Superior temporal gyrus (tissue), 1 donor: ENCODE measurements at regions not wholly inside any gene's neighbourhood (a gene's known extent, or its start where the extent isn't known, plus 50 kb on each side); places are given as distances from the start of the nearest gene placed in this dataset.
"Not testable (repeated sequence)": the region's sequence is repeated elsewhere in the genome, so short reads cannot be mapped to it uniquely, and the experiment has no call there.

Source experiments
- DNase-seq: peaks from one replicate; pipeline ENCODE4 v3.0.0-alpha.2; 2016; ENCODE audit errors: extremely low spot score

DNA sequence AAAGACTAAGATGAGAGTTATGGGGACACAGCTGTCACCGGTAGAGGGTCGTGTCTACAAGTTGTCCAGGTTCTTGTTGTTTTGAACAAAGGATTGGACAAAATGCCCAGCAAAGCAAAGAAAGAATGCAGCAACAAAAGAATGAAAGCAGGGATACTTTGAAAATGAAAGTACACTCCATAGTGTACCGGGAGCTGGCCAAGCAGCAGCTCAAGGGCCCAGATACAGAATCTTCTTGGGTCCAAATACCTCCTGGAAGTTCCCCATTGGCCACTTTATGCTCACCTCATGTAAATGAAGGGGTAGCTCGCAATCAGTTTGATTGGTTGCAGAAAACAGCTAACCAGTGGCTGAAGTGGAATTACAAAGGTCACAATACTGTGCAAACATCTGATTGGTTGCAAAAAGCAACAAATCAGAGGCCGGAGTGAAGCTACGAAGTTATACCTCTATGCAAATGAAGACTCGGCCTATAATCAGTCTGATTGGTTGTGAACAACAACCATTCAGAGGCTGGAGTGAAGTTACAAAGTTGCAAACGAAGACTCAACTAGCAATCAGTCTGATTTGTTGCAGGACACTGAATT, 474.9 kb upstream of the TMEFF2 start:
- no peak for DNase-seq

DNA sequence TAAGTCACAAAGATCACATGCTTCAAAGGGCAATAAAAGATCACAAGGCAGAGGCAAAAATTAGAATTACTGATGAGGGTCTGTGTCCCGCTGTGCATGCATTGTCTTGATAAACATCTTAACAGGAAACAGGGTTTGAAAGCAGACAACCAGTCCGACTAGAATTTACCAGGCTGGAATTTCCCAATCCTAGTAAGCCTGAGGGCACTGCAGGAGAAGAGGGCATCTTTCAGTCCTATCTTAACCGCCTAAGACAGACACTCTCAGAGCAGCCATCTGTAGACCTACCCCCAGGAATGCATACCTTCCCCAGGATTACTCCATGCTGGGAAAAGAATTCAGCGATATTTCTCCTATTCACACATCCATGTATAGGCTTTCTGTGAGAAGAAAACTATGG, 465.8 kb upstream of the TMEFF2 start:
- DNase-seq: not testable (repeated sequence)

DNA sequence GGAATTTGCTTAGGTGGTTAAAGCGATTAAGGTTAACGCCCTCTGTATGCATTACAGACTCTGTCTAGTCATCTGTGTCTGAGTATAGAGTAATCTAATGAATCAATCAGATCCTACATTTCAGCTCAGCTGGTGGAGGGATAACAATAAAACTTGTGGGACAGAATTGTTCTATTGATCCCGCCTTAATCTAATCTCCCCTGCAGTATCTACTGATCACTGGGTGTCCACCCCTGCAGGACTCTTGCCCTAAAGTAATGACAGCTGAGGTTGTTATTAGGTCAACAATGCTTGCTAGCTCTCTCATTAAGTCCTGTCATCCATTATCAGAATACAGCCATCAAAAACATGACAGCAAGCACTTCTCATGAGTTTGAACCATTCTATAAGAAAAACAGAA, 462.6 kb upstream of the TMEFF2 start:
- no peak for DNase-seq

DNA sequence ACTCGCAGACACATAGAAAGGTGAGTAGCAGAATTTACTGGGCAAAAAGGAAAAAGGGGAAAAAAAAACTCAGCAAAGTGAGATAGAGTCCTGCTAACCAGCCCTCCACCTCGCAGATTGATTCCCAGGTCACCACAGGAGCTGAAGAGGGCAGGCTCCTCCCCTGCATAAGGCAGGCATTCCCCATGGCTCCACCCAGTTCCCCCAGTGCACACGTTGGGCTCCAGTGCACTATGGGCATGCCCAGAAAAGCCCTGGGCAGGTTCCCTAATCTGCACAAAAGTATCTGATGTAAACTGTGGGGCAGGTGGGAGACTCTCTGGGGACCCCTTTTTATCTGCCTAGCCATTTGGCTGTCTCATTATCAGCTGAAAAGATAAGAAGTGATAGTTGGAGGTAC, 461.2 kb upstream of the TMEFF2 start:
- no peak for DNase-seq

DNA sequence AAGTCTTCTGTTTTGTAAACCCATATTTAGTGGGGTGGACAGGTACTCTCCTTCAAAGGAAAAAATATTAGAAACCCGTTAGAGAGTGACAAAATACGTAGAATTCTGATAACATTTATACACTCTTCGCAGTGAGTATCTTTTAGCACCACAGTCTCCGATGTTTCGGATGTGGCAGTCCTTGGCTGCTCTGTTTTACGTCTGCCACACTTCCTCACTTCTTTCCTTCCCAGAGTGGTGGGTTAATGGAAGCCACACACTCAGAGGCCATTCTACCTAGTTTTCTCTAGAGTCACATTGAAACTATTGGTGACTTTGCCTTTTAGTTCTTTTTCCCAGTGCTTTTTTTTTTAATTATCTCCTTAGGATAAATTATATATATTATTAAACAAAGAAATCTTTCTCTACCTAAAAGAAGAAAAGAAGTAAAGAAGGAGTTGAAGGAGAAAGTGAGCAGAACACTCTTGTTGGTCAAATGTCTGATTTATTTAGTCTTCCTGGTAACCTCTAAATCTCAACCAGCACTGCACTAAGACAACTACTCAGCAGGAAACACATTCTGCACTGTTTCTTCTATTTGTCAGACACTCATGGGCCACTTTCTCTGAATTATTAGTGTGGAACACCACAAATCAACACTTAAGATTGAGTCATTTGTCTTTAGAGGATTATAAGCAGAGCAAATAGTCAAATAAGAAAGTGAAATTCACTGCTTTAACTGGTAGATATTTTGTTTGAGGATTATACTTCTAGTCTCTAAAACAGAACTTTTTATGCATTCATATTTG, 451.3 kb upstream of the TMEFF2 start:
- no peak for DNase-seq

DNA sequence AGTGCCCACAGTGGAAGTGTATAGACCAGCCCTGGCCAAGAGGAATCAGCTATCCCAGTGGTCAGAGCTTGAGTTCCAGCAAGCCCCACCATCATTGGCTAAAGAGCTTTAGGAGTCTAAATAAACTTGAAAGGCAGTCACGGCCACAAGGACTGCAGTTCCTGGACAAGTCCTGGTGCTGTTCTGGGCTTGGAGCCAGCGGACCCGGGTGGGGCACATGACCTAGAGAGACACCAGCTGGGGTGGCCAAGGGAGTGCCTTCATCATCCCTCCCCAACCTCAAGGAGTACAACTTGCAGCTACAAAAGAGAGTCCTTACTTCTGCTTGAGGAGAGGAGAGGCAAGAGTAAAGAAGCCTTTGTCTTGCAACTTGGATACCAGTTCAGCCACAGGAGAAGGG, 439.8 kb upstream of the TMEFF2 start:
- DNase-seq: no peak

DNA sequence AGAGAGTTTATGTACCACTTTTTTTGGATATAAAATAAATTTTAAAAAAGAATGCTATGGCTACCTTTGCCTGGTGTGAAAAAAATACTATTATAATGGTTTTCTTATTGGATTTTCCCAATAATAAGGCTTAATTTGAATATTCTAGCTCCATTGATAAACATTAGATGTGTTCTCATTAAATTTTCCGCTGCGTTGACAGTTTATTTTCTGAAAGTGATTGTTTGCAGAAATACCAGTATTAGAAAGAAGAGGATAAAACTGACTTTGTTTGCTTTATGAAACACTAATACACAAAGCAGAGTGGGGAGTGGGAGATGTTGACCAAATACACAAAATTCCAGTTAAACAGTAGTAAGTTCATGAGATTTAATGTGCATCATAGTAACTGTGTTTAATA, 433.3 kb upstream of the TMEFF2 start:
- DNase-seq: no peak

DNA sequence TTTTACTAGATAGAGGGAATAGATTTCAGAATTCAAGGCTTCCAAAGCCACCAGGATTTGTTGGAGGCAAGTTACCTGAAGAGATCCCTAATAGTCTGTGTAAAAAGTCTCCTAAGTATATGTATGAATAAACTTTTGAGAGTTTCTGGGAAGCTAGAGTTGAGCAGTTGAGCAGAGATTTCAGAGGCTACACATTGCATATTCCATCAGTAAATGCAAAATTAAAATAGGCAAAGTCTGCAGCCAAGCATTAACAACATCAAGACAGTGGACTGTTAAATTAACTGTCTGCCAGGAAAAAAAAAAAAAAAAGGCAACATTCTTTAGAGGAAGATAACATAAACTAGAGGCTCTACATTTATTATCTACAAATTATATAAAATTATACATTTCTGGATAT, 420.4 kb upstream of the TMEFF2 start:
- no peak for DNase-seq

DNA sequence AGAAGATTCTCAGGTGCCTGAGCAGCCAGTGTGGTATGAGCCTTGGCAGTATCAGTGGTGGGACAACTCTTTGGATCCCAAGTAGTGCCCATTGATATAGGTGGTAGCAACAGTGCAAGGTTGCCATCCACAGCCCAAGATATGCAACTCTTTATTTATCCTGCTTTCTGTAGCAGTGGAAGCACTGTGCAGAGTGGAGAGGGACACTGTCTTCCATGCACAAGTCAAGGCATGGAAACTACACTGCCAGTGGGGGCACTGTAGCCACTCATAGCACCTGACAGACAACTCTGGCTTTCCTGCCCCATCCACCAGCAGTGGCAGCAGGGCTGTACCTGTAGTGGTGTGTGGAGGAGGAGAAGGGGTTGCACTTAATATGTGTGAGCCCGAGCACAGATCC, 409.6 kb upstream of the TMEFF2 start:
- no peak for DNase-seq

DNA sequence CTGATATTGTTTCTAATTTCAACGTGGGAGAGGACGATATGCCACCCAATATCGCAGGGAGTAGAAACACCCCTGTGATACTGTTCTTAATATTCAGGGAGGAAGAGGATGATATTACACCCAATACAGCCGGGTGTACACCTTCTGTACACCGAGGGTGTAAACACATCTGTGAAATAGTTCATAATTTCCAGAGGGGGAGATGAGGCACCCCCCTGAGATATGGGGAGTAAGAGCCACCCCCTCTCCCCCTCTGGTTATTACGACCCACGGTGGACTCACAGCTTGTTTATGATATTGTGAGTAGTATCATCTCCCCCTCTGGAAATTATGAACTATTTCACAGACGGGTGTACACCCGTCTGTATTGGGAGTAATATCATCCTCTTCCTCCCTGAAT, 403.9 kb upstream of the TMEFF2 start:
- not testable (repeated sequence) for DNase-seq

DNA sequence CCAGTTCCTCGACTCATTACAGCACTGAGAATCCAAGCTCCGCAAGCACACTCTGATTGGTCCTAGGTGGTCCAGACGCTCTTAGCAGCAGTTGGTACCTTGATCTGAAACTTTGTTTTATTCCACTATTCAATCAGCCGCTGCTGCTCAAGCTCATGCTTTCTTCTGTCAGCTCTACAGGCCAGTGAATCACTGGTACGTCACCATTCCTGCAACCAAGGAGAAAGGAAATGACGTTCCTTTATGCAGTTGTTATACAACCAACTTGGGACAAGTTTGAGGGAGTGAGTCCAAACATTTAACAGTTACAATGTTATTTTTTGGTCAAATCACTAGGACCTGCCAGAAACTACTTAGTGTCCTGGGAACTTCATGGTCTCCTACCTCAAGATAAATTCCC, 398.8 kb upstream of the TMEFF2 start:
- DNase-seq: no peak

DNA sequence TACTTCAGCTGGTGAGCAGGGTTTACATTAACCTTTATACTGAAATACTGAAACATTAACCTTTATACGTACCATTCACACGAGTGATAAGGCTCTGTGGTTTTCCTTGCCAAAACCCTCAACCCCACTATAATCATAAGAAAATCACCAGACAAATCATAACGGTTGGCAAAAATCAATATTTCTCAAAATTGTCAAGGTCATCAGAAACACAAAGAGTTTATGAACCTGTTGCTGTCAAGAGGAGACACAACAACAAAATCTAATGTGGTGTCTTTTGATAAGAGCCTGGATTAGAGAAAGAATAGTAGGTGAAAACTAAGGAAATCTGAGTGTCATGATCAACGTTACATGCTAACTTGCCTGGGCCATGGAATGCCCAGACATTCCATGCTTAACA, 396.9 kb upstream of the TMEFF2 start:
- DNase-seq: no peak

DNA sequence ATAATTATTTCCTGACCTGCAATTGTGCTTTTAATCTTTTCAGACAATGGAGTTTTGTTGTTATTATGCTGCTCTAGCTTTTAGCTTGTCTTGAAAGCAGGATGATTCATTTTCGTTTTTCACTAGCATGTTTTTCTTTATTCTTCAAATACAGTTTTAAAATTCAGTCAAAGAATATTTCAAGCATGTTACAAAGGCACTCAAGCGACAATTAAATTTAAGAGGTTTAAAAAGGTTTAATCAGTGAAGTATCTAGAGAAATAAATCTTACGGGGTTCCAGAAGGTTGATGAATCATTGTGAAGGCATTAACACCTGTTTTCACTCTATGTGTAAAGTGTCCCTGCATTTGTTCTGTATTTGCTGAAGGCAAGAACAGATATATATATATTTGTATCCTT, 390.7 kb upstream of the TMEFF2 start:
- DNase-seq: no peak

DNA sequence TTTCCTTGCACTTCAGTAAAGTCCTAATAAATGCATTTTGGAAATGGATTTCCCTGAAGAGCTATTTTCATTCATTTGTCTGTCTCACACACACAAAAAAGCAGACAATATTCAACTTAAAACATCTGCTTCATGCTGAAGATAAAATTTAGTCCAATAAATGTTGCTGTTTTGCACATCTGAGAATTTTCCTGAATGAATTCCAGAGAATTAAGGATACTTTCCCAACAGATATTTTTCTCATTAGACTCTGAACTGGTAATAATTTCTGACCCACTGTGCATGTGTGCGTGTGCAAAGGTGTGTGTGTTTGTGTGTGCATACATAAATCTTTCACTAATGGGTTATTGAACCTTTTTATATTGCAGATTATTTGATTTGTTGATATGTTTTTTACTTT, 390.2 kb upstream of the TMEFF2 start:
- no peak for DNase-seq

DNA sequence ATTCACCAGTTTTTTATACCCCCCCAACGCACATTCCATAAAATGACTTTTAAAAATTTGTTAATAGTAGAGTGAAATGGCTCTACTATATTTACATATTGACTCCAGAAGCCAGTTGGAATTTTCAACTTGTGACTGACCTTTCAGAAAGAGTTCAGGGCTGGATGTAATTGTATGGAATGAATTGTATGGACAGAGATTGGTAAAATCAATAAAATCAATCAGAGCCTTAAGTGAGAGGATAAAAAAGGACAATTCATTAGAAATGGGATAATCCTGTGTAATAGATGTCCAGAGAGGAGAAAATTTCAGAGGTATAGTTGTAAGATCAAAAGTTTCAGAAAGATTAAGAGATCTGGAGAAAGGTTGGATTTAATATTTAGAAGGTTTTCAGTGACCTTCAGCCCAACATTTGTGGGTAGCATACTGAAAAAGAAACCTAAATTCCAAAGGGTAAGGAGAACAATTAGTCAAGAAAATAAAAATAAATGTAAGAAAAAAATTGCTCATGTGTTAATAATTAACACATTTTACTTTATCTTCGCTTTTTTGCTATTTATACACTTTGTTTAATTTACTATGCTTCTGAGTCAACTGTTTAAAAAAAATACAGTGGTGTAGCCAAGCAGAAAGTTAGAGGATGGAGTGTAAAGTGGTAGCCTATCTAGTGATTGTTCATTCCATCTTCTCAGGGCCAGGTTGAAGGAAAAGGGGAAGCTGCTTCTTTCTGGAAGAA, 385.4 kb upstream of the TMEFF2 start:
- no peak for DNase-seq

DNA sequence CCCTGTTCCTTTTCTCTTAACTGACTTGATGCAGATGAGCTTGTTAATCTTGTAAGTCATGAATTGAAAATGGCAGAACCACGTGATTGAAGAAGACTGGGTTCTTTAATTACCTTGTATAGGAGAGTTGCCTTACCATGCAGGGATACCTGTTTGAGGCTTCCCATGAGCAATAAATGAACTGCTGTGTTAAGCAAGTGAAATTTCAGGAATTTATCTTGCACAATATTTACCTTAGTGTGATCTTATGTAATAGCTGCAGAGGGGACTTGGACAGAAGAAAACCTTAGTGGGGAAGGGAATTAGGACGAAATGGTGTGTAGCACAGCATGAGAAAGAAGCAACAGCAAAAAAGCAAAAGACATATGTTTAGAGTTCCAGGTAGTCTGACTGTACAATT, 384.0 kb upstream of the TMEFF2 start:
- DNase-seq: no peak

DNA sequence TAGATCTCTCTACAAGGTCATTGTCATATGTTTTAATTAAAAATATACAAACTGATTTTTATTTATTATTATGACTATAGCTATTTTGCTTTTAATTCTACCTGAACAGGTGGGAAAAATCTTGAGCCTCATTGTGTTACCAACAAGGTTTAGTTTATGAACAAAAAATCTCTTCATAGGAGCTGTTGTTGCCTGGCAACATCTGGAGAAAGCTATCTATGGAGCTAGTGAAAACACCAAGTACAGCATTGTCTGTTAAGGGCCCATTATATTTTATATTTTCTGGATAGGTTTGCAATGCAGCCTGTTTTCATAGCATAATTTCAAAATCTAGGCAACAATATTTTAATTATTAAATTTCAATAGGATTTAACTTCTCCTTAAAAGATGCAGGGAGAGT, 383.0 kb upstream of the TMEFF2 start:
- DNase-seq: no peak

DNA sequence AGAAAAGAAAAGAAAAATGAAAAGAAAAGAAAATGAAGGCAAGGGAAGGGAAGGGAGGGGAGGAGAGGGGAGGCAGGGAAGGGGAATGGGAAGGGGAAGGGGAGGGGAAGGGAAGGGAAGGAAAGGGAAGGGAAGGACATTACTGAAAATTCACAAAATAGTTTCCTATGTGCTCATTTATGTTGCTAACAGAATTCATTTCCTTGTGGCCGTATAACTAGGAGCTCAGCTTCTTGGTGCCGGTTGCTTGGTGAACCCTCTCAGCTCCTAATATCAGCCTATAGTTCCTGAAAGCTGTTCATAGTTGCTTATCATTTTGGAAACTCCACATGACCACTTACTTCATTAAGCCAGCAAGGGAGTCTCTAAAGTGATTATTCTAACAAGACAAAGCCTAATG, 379.8 kb upstream of the TMEFF2 start:
- DNase-seq: no peak

DNA sequence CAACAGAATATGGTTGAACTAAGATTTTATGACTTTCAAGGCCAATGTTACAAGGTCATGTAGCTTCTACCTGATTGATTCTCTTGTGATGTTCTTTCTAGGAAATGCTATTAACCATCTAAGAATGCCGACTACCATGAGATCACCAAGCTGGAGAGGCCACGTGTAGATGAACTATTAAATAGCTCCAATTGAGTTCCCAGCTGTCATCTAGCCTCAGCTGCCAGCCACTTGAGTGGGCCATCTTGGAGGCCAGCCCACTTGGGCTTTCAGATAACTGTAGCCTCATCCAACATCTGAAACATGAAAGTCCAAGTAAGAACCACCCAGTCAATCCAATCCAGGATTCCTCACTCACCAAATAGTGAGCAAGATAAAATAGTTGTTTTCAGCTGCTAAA, 376.9 kb upstream of the TMEFF2 start:
- DNase-seq: no peak

DNA sequence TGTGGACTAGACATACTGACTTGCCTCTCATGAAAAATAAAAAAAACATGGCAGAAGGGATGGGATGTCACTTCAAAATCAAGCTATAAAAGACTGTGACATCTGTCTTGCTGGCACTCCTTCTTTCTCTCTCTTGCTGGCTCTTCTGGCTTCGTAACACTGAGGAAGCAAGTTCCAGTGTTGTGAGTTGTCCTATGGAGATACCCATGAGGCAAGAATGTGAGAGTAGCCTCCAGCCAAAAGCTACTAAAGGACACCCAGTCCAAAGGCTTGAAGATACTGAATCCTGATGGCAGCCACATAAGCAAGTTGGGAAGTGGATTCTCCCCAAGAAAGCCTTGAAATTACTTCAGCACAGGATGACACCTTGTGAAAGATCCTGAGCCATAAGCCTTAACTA, 376.1 kb upstream of the TMEFF2 start:
- DNase-seq: no peak

DNA sequence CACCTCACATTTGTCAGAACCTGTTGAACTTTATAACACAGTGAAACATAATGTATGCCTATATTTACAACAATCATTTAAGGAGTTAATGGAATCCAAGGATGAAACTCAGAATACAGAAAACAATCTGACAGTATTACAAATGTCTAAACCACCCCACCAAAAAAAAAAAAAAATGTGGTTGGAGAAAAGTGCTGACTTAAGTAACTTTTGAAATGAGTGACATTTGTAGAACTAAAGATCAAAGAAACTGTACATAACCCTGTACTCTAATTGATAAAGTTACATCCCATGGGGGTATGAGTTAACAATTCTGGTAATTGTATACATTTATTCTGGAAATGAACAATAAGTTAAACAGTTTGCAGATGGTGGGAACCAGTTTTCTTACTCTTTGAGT, 372.1 kb upstream of the TMEFF2 start:
- DNase-seq: no peak

DNA sequence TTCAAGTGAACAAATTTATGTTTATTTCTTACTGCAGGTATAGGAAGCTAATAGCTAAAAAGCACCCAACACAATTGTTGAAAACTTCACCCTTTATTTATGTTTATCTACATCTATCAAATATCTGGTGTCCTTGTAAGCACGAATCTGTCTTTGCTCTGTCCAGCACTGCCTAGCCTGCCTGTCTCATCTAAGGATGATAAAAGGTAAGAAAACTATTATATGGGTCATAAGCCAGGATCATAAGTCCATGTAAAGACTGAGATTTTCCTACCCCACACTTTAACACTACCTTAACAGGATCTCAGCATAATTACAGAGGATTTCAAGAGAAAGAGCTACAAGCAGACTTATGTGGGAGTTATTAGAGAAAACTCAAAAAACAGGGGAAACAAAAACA, 365.6 kb upstream of the TMEFF2 start:
- DNase-seq: no peak

DNA sequence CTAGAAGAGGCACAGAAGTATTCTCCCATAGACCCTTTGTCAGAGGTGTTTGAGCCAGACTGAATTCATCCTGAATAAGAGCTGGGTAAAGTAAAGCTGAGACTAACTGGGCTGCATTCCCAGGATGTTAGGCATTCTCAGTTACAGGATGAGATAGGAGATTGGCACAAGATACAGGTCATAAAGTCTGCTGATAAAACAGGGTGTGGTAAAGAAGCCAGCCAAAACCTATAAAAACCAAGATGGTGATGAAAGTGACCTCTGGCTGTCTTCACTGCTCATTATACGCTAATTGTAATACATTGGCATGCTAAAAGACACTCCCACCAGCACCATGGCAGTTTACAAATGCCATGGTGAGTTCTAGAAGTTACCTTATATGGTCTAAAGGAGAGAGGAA, 364.9 kb upstream of the TMEFF2 start:
- DNase-seq: no peak
